ENCODE measurements at regions not wholly inside any gene's neighbourhood (a gene's known extent, or its start where the extent isn't known, plus 50 kb on each side); places are given as distances from the start of the nearest gene placed in this dataset.

DNA sequence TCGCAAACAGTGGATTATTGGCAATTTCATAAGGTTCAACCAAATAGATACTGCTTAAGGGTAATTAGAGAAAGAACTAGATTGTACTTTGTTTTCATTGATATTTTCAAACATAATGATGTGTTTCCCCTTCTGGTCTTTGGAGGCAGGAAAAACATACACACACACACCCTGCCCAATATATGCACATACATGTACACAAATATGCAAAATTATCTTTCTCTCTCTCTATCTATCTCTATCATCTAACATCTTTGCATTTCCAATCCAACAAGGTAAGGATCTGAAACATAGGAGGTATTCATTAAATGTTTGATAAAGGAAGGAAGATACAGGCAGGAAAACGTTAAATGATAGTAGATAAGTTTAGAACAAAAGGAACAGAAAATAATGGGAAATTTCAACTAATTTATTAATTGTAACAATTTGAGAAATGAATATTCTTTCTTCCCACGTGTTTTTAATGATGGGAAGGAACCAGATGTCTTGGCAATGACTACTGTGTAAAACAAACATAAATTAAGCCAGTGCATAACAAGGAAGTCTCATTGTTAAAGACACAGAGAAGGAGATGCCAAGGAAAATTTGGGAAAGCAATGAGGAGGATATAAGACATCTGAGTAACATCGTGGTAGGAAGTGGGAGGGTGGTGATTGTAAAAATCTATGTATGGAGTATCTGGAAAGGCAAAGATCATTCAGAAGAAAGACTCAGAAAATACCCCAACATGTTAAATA is 532.1 kb downstream of the GBA3 start:
- no peak overlapping the region for H2BK12ac ChIP-seq (ENCODE audit: insufficient read length, low read depth, low read length)
- no peak overlapping the region for H3K14ac ChIP-seq (ENCODE audit: insufficient read depth, low read length)
- DNase-seq, result no peak
- H3K56ac ChIP-seq (ENCODE audit: insufficient read length, low read depth, low read length), result no peak overlapping the region
- H3K23ac ChIP-seq (ENCODE audit: insufficient read length, low read depth, low read length), result no peak overlapping the region
- H3K79me2 ChIP-seq (ENCODE audit: insufficient read depth, low read length), result no peaks in the 10 kb centered on the region
- H3K9me3 ChIP-seq (ENCODE audit: control insufficient read depth, low read depth, low read length), result no peaks in the 10 kb centered on the region
- H3K79me1 ChIP-seq (ENCODE audit: insufficient read depth, low read depth, low read length, poor library complexity, severe bottlenecking), result no peaks in the 10 kb centered on the region
- no peak overlapping the region for H3K9ac ChIP-seq (ENCODE audit: extremely low read depth, insufficient read length, low read length)
- no peak overlapping the region for H4K5ac ChIP-seq (ENCODE audit: insufficient read length, low read depth, low read length)
- WGBS (ENCODE audit: extremely low coverage, insufficient read length, low lambda C conversion rate), result no CpG with 5 or more reads among the region's 4 CpGs
- H3K23me2 ChIP-seq (ENCODE audit: insufficient read length, low read depth, low read length, poor library complexity, severe bottlenecking), result no peaks in the 10 kb centered on the region
- Mint-ChIP-seq H3K27me3 (ENCODE audit: low read depth) (no peaks in the 10 kb centered on the region), H3K27ac (no peak overlapping the region), H3K36me3 (ENCODE audit: insufficient read depth in 1 of 3, low read depth in 3 of 3) (no peaks in the 10 kb centered on the region), H3K4me3 (no peak overlapping the region), H3K9me3 (no peaks in the 10 kb centered on the region), H3K4me1 (peaks cover 10 to 11% of the 10 kb centered on the region in 2 experiments)
- H3T11ph ChIP-seq (ENCODE audit: low read length), result no peak overlapping the region
- H3K4me1 ChIP-seq (ENCODE audit: insufficient read depth, low read length), result no peaks in the 10 kb centered on the region; the same call in 1 of the 2 replicates
- no peak overlapping the region for H2AFZ ChIP-seq (ENCODE audit: low read length)
- no peak overlapping the region for H2BK5ac ChIP-seq (ENCODE audit: insufficient read length, low read length)
- no peak overlapping the region for H2BK120ac ChIP-seq (ENCODE audit: low read depth, low read length, poor library complexity, severe bottlenecking)
- H4K20me1 ChIP-seq (ENCODE audit: control insufficient read depth, insufficient read depth, insufficient read length), result no peaks in the 10 kb centered on the region
- no peak overlapping the region for H3K27ac ChIP-seq (ENCODE audit: insufficient read length, low read depth, low read length)
- H4K8ac ChIP-seq (replicated peaks; ENCODE audit: insufficient read length, low read depth, low read length), result no peak overlapping the region
- no peaks in the 10 kb centered on the region for H3K27me3 ChIP-seq (ENCODE audit: insufficient read depth, low read length)
- no peak overlapping the region for H3K4ac ChIP-seq (ENCODE audit: low read depth, low read length)
- H2BK20ac ChIP-seq (ENCODE audit: low read depth, low read length, poor library complexity, severe bottlenecking), result no peak overlapping the region
- no peak overlapping the region for H3K18ac ChIP-seq (ENCODE audit: insufficient read length, low read depth, low read length)
- TF ChIP-seq, protein P1, sequence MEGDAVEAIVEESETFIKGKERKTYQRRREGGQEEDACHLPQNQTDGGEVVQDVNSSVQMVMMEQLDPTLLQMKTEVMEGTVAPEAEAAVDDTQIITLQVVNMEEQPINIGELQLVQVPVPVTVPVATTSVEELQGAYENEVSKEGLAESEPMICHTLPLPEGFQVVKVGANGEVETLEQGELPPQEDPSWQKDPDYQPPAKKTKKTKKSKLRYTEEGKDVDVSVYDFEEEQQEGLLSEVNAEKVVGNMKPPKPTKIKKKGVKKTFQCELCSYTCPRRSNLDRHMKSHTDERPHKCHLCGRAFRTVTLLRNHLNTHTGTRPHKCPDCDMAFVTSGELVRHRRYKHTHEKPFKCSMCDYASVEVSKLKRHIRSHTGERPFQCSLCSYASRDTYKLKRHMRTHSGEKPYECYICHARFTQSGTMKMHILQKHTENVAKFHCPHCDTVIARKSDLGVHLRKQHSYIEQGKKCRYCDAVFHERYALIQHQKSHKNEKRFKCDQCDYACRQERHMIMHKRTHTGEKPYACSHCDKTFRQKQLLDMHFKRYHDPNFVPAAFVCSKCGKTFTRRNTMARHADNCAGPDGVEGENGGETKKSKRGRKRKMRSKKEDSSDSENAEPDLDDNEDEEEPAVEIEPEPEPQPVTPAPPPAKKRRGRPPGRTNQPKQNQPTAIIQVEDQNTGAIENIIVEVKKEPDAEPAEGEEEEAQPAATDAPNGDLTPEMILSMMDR (conservative IDR thresholded peaks at IDR 0.05), result no peak
- no peak overlapping the region for H4K91ac ChIP-seq (ENCODE audit: insufficient read length, low read depth, low read length)
- no peak overlapping the region for H2AK5ac ChIP-seq (ENCODE audit: insufficient read length, low read length)
- H3K4me2 ChIP-seq (ENCODE audit: insufficient read depth, insufficient read length, low read length), result no peak overlapping the region
- H2BK15ac ChIP-seq (ENCODE audit: low read depth, low read length), result no peak overlapping the region
